K562 (cell line): ENCODE measurements at regions not wholly inside any gene's neighbourhood (a gene's known extent, or its start where the extent isn't known, plus 50 kb on each side); places are given as distances from the start of the nearest gene placed in this dataset.
"Not testable (repeated sequence)": the region's sequence is repeated elsewhere in the genome, so short reads cannot be mapped to it uniquely, and the experiment has no call there.

Experiments used
- ATAC-seq: fragments of 200-7000 bp; cut with Tn5 transposase; 3 replicates; pipeline ENCODE4 v1.9.1; 2020; ENCODE audit warnings: moderate library complexity
- BruUV-seq: library from RNA; stranded (reverse); fragments of 400-500 nt; replicated peaks from 2 replicates; lab custom pipeline; 2021; lab: Mats Ljungman, UMichigan
- CTCF ChIA-PET: fragments of 300-600 bp; formaldehyde crosslinking; extraction: SDS; loops from one replicate; lab custom pipeline; 2021; ENCODE audit warnings: low intra/inter-chr PET ratio; lab: Yijun Ruan, JAX
- POLR2A ChIA-PET: fragments of 300-600, 350-650 bp; sonication (Branson Sonifier 250); formaldehyde crosslinking; extraction: SDS; loops from one replicate; lab custom pipeline; 2021; ENCODE audit warnings: antibody characterized with exemption, inconsistent platforms; lab: Yijun Ruan, JAX
- DNase-seq, 4 experiments: peaks; one replicate each; pipeline versions ENCODE4 v3.0.0 to v3.0.0-alpha.2; 2011 to 2018; ENCODE audit warnings: low spot score in 3 of 4, mixed read lengths in 3 of 4; ENCODE audit errors: extremely low read depth in 1 of 4
- FAIRE-seq: peaks from 2 replicates; lab custom pipeline; 2011; peaks lifted over from hg19 to GRCh38; lab: Jason Lieb, UNC
- H2AFZ ChIP-seq: 2 replicates; pipeline ENCODE4 v1.6.0; 2011; ENCODE audit warnings: low read depth, low read length, control low read depth, inconsistent platforms
- H3K27ac ChIP-seq: fragments of 200-600 bp; 3 replicates; pipeline ENCODE4 v1.8.0; 2011; ENCODE audit warnings: low read depth, mild to moderate bottlenecking, control low read depth, inconsistent platforms, low read length, moderate library complexity, mixed read lengths; ENCODE audit errors: extremely low read depth
- H3K27me3 ChIP-seq, 2 experiments: fragments of 300-600 bp in 1 of 2; 2 replicates in 1 of 2; 3 replicates in 1 of 2; pipeline versions ENCODE4 v1.6.0 to v1.8.0; 2011; ENCODE audit warnings: inconsistent platforms in 2 of 2, low read length in 2 of 2, mild to moderate bottlenecking in 1 of 2, mixed read lengths in 1 of 2, moderate library complexity in 1 of 2; ENCODE audit not compliant: control insufficient read depth in 2 of 2, insufficient read depth in 2 of 2
- H3K36me3 ChIP-seq: fragments of 300-600 bp; 3 replicates; pipeline ENCODE4 v1.8.0; 2011; ENCODE audit warnings: mild to moderate bottlenecking, low read length, inconsistent platforms; ENCODE audit not compliant: control insufficient read depth, insufficient read depth
- H3K4me1 ChIP-seq, 2 experiments: fragments of 200-600 bp in 1 of 2; replicated peaks in 1 of 2; 2 replicates in 1 of 2; 3 replicates in 1 of 2; pipeline versions ENCODE4 v1.5.1 to v1.8.0; 2011; ENCODE audit warnings: inconsistent platforms in 2 of 2, low read length in 2 of 2, mild to moderate bottlenecking in 1 of 2, mixed read lengths in 1 of 2, moderate library complexity in 1 of 2; ENCODE audit not compliant: control insufficient read depth in 2 of 2, insufficient read depth in 2 of 2
- H3K4me2 ChIP-seq: 2 replicates; pipeline ENCODE4 v1.6.1; 2011; ENCODE audit warnings: low read length, control low read depth, inconsistent platforms, mixed read lengths; ENCODE audit not compliant: insufficient read depth
- H3K4me3 ChIP-seq: fragments of 200-600 bp; sonication (generic), shearing (Covaris generic); 2 replicates; pipeline ENCODE4 v1.5.1; 2016; ENCODE audit warnings: control low read depth, inconsistent platforms
- H3K79me2 ChIP-seq: fragments of 200-600 bp; 3 replicates; pipeline ENCODE4 v1.8.0; 2011; ENCODE audit warnings: low read length, inconsistent platforms; ENCODE audit not compliant: control insufficient read depth, insufficient read depth
- H3K9ac ChIP-seq, 2 experiments: 2 replicates each; pipeline versions ENCODE4 v1.6.0 to v1.6.1; 2011; ENCODE audit warnings: low read depth in 2 of 2, low read length in 2 of 2, control low read depth in 1 of 2, inconsistent platforms in 1 of 2, mild to moderate bottlenecking in 1 of 2, mixed read lengths in 1 of 2; ENCODE audit not compliant: insufficient read depth in 1 of 2
- H3K9me1 ChIP-seq: one replicate; pipeline ENCODE4 v1.6.0; 2011; ENCODE audit warnings: inconsistent platforms, mild to moderate bottlenecking, low read length, moderate library complexity; ENCODE audit not compliant: control insufficient read depth, insufficient read depth
- H3K9me3 ChIP-seq: replicated peaks from 2 replicates; pipeline ENCODE4 v1.5.1; 2011; ENCODE audit warnings: low read depth, low read length, inconsistent platforms; ENCODE audit not compliant: control insufficient read depth, insufficient read depth
- H4K20me1 ChIP-seq: replicated peaks from 2 replicates; pipeline ENCODE4 v1.6.1; 2011; ENCODE audit warnings: low read length, inconsistent platforms, mixed read lengths; ENCODE audit not compliant: control insufficient read depth, insufficient read depth
- CBX2 ChIP-seq: fragments of 200-600 bp; sonication (generic); IDR thresholded peaks from one replicate; pipeline ENCODE4 v1.6.1; 2012; ENCODE audit warnings: mild to moderate bottlenecking, low read length, inconsistent platforms; ENCODE audit not compliant: insufficient read depth, poor library complexity, severe bottlenecking
- CBX3 ChIP-seq, 2 experiments: IDR thresholded peaks; 1 replicate in 1 of 2; 2 replicates in 1 of 2; pipeline ENCODE4 v1.6.1; 2012; ENCODE audit warnings: inconsistent platforms in 2 of 2, low read length in 2 of 2, borderline replicate concordance in 1 of 2, control low read depth in 1 of 2
- HDAC6 ChIP-seq: IDR thresholded peaks from 2 replicates; pipeline ENCODE4 v1.6.1; 2012; ENCODE audit warnings: low read depth, mild to moderate bottlenecking, control low read depth, inconsistent platforms, low read length, moderate library complexity
- MLX ChIP-seq, 2 experiments: fragments of 450-650 bp in 1 of 2; sonication (generic) in 1 of 2; formaldehyde crosslinking; conservative IDR thresholded peaks; 2 replicates each; pipeline versions ENCODE4 v1.4.0 to v1.8.1; 2020 to 2022; ENCODE audit warnings: mild to moderate bottlenecking in 1 of 2, missing genetic modification reagents in 1 of 2
- RBFOX2 ChIP-seq: fragments of 200-400 bp; formaldehyde crosslinking; IDR thresholded peaks from 2 replicates; pipeline ENCODE4 v1.6.1; 2017; ENCODE audit warnings: low read depth, mild to moderate bottlenecking, low read length, moderate library complexity
- SMC3 ChIP-seq: conservative IDR thresholded peaks from 2 replicates; pipeline ENCODE4 v1.6.1; 2011; ENCODE audit warnings: low read depth, low read length, improper control_type of control experiment; ENCODE audit not compliant: insufficient read depth
- SRF ChIP-seq, 2 experiments: fragments of 250-450, 450-650 bp in 1 of 2; sonication (Bioruptor Pico) in 1 of 2; sonication (generic) in 1 of 2; formaldehyde crosslinking; IDR thresholded peaks; 2 replicates each; pipeline versions ENCODE4 v1.5.0 to v1.5.1; 2020 to 2022; ENCODE audit warnings: mild to moderate bottlenecking in 1 of 2, missing genetic modification reagents in 1 of 2
- ZBTB43 ChIP-seq: sonication (generic); formaldehyde crosslinking; IDR thresholded peaks from 2 replicates; pipeline ENCODE4 v1.8.0; 2023; ENCODE audit warnings: mild to moderate bottlenecking, missing genetic modification reagents
- ZNF146 ChIP-seq: IDR thresholded peaks from one replicate; pipeline ENCODE4 v1.6.1; 2018; ENCODE audit warnings: missing compliant biosample characterization; ENCODE audit not compliant: unreplicated experiment
- ZSCAN29 ChIP-seq: fragments of 450-650 bp; IDR thresholded peaks from 2 replicates; pipeline ENCODE4 v1.6.1; 2017
- WGBS: fragments of 100-300 bp; shearing (Covaris generic); methylation state at CpG from one replicate; pipeline ENCODE4 v1.1.6; 2016; ENCODE audit warnings: low coverage, mixed read lengths; ENCODE audit not compliant: insufficient coverage; ENCODE audit errors: missing lambda C conversion rate; 5-methylcytosine and 5-hydroxymethylcytosine counted together
- in situ Hi-C: fragments of 300-500 bp; cut with MboI; formaldehyde crosslinking; loops from 4 replicates; pipeline ENCODE4 v1.15.0; 2018; ENCODE audit warnings: inconsistent platforms, mixed read lengths
- intact Hi-C: fragments of 100-400 bp; cut with micrococcal nuclease; formaldehyde crosslinking; loops from 2 replicates; pipeline ENCODE4 v1.14.2; 2022

- CTCF ChIA-PET, DNase-seq, H3K9me3 ChIP-seq, POLR2A ChIA-PET, intact Hi-C loops, H3K4me3 ChIP-seq, BruUV-seq, H3K4me2 ChIP-seq, H2AFZ ChIP-seq, FAIRE-seq, H3K4me1 ChIP-seq, H3K9ac ChIP-seq, H3K79me2 ChIP-seq, H4K20me1 ChIP-seq, ATAC-seq, H3K9me1 ChIP-seq, H3K27ac ChIP-seq, in situ Hi-C loops, H3K27me3 ChIP-seq, H3K36me3 ChIP-seq: not testable (repeated sequence)
- peak; percentile 22 for TF ChIP-seq ZNF146
- WGBS: 0% methylated on average over 1 of the region's 1 CpG
Measured at GRCh38 chr5:92542017-92542416, 1039.0 kb downstream of the NR2F1-AS1 start.

- no peaks in the 10 kb centered on the region for H4K20me1 ChIP-seq
- BruUV-seq: no TSS peak
- H3K4me3 ChIP-seq: no peak overlapping the region
- FAIRE-seq (no peak), DNase-seq (no peak), ATAC-seq (no peak)
- no peak overlapping the region for H3K9ac ChIP-seq
- H2AFZ ChIP-seq: no peak overlapping the region
- H3K27ac ChIP-seq: no peak overlapping the region
- no peaks in the 10 kb centered on the region for H3K36me3 ChIP-seq
- no peak overlapping the region for H3K4me2 ChIP-seq
- H3K27me3 ChIP-seq: no peaks in the 10 kb centered on the region
- ChIA-PET CTCF (no interaction called here), POLR2A (no interaction called here)
- in situ Hi-C loops: no loop called here
- H3K4me1 ChIP-seq: no peaks in the 10 kb centered on the region
- WGBS: 0% methylated on average over 4 of the region's 4 CpGs
- intact Hi-C loops: no loop called here
- H3K9me1 ChIP-seq: no peaks in the 10 kb centered on the region
- H3K79me2 ChIP-seq: no peaks in the 10 kb centered on the region
- H3K9me3 ChIP-seq: no peaks in the 10 kb centered on the region
- TF ChIP-seq CBX2: no peak
- TF ChIP-seq HDAC6: no peak
- TF ChIP-seq CBX3 (IDR thresholded peaks at IDR 0.05; ENCODE audit: borderline replicate concordance in 1 of 2, low read length in 2 of 2): no peak
- TF ChIP-seq RBFOX2: no peak
- no peak for TF ChIP-seq SMC3
- no peak for TF ChIP-seq SRF (CRISPR knock-in tag; IDR thresholded peaks at IDR 0.05)
- no peak for TF ChIP-seq ZBTB43 (CRISPR knock-in tag)
- TF ChIP-seq MLX (CRISPR knock-in tag; conservative IDR thresholded peaks at IDR 0.05): no peak
- no peak for TF ChIP-seq ZSCAN29
Measured at GRCh38 chr5:92527311-92528078, 1053.5 kb downstream of the NR2F1-AS1 start.
